ENCODE measurements at regions not wholly inside any gene's neighbourhood (a gene's known extent, or its start where the extent isn't known, plus 50 kb on each side); places are given as distances from the start of the nearest gene placed in this dataset.

GRCh38 chr3:177359593-177360357, 162.5 kb upstream of the TBL1XR1 start (continued):
- TF ChIP-seq U2AF1 (optimal IDR thresholded peaks at IDR 0.05; ENCODE audit: low read depth, low read length) (no peak), NR2F6 (IDR thresholded peaks at IDR 0.05) (0 out of 2 replicates have a peak, but pooled peaks have one; percentile 12), NR2F6 (CRISPR knock-in tag; IDR thresholded peaks at IDR 0.05) (peak; percentile 83), HOXA3 (CRISPR knock-in tag; IDR thresholded peaks at IDR 0.05) (peak; percentile 97), ZNF451 (CRISPR knock-in tag; IDR thresholded peaks at IDR 0.05) (no peak; the same call in 1 of the 2 replicates), NFKBIZ (CRISPR knock-in tag; IDR thresholded peaks at IDR 0.05) (no peak; the same call in 1 of the 2 replicates), ZNF142 (CRISPR knock-in tag; IDR thresholded peaks at IDR 0.05) (peak; percentile 97), PCBP2 (optimal IDR thresholded peaks at IDR 0.05; ENCODE audit: low read depth, low read length, poor library complexity, severe bottlenecking) (no peak), ZNF749 (CRISPR knock-in tag; IDR thresholded peaks at IDR 0.05; ENCODE audit: borderline replicate concordance) (0 out of 2 replicates have a peak, but pooled peaks have one; percentile 19), TMF1 (CRISPR knock-in tag; IDR thresholded peaks at IDR 0.05; ENCODE audit: low read depth) (no peak), FOSL2 (CRISPR knock-in tag; IDR thresholded peaks at IDR 0.05) (peak; percentile 95), RORA (CRISPR knock-in tag; IDR thresholded peaks at IDR 0.05) (no peak; the same call in 1 of the 2 replicates), RCOR2 (CRISPR knock-in tag; IDR thresholded peaks at IDR 0.05) (peak; percentile 84), ZNF33B (CRISPR knock-in tag; IDR thresholded peaks at IDR 0.05) (peak; percentile 32; the same call in 1 of the 2 replicates), TRIM24 (CRISPR knock-in tag; IDR thresholded peaks at IDR 0.05) (no peak), MATR3 (CRISPR knock-in tag; IDR thresholded peaks at IDR 0.05) (no peak), JUN (CRISPR knock-in tag; IDR thresholded peaks at IDR 0.05) (peak; percentile 100), ZNF180 (CRISPR knock-in tag; IDR thresholded peaks at IDR 0.05; ENCODE audit: borderline replicate concordance, low read depth) (no peak), ZFP1 (CRISPR knock-in tag; IDR thresholded peaks at IDR 0.05) (peak; percentile 53; the same call in 1 of the 2 replicates), ATF3 (CRISPR knock-in tag; IDR thresholded peaks at IDR 0.05) (peak; percentile 100), ZNF296 (CRISPR knock-in tag; conservative IDR thresholded peaks at IDR 0.05) (no peak), RFX1 (IDR thresholded peaks at IDR 0.05) (no peak), HNRNPK (IDR thresholded peaks at IDR 0.05; ENCODE audit: low read depth, low read length, poor library complexity, severe bottlenecking) (no peak), ZNF766 (CRISPR knock-in tag; IDR thresholded peaks at IDR 0.05; ENCODE audit: borderline replicate concordance) (peak; percentile 54; the same call in 1 of the 2 replicates), PAWR (CRISPR knock-in tag; IDR thresholded peaks at IDR 0.05; ENCODE audit: borderline replicate concordance) (no peak), ZNF264 (CRISPR knock-in tag; IDR thresholded peaks at IDR 0.05) (peak; percentile 62; the same call in 1 of the 2 replicates), KAT2B (IDR thresholded peaks at IDR 0.05; ENCODE audit: borderline replicate concordance, low read depth, low read length) (0 out of 2 replicates have a peak, but pooled peaks have one; percentile 20), CBX1 (IDR thresholded peaks at IDR 0.05; ENCODE audit: low read depth) (no peak)
